ENCODE measurements at regions not wholly inside any gene's neighbourhood (a gene's known extent, or its start where the extent isn't known, plus 50 kb on each side); places are given as distances from the start of the nearest gene placed in this dataset.

DNA sequence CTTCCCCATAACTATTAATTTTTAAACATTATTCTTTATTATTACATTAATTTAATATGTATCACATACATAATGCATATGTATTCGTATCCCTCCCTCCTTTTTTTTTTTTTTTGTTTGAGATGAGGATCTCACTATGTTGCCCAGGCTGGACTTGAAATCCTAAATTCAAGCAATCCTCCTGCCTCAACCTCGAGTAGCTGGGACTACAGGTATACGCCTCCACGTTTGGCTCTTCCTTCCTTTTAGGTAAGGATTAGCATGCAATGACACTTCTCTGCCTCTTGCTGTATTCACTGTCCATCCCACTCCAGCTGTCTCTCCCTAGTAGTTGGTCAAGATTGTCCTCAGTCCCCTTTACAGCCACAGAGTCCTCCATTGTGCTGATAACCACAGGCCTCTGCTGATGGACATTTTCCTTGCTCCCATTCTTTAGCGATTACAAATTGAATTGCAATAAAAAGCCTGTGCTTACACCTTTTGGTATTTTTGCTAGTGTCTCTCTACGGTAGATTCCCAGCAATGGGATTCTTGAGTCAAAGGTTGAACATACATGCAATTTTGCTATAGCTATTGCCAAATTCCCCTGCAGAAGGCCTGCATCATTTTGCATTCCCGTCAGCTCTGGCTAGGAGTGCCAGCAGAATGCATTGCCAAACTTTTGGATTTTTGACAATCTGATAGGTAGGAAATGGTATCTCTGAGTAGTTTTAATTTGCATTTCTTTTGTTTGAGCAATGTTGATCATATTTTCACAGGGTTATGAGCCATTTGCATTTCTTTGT is 156.6 kb downstream of the SMAD6 start (continued):
- TF ChIP-seq ATF3 (IDR thresholded peaks at IDR 0.05; ENCODE audit: insufficient read depth, low read depth, low read length) = no peak
